ENCODE measurements at regions not wholly inside any gene's neighbourhood (a gene's known extent, or its start where the extent isn't known, plus 50 kb on each side); places are given as distances from the start of the nearest gene placed in this dataset.

DNA sequence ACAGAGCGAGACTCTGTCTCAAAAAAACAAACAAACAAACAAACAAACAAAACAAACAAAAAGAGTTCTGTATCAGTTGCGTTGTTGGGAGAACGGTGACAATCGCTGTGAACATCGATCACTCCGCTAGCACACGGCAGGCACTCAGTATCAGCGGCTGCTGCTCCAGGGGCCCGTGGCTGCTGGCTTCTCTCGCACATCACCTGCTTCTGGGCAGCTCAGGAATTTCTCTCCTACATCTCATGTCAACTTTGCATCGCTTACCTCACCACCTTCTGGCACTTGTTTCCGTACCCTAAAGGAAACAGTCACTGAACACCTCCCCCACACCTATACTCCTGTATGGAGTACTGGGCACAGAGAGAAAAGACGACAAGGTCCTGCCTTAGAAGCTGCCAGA, 70.3 kb upstream of the WNT7B start:
- no peaks in the 10 kb centered on the region; the same call in 1 of the 2 replicates for H3K4me1 ChIP-seq (ENCODE audit: insufficient read depth, low read length)
- H3K27me3 ChIP-seq (ENCODE audit: insufficient read depth, low read length) = peaks cover 3% of the 10 kb centered on the region; the same call in 1 of the 2 replicates
- H3K4me3 Mint-ChIP-seq = no peak overlapping the region

More for the DNA sequence above, 70.3 kb upstream of the WNT7B start:
- H2BK5ac ChIP-seq (ENCODE audit: insufficient read length, low read length) = no peak overlapping the region
- no peaks in the 10 kb centered on the region for H3K9me3 ChIP-seq (ENCODE audit: control insufficient read depth, low read depth, low read length)
- H3K9ac ChIP-seq (ENCODE audit: extremely low read depth, insufficient read length, low read length) = no peak overlapping the region
- no peaks in the 10 kb centered on the region for H3K9me3 Mint-ChIP-seq
- H3T11ph ChIP-seq (ENCODE audit: low read length) = no peak overlapping the region
- no peaks in the 10 kb centered on the region for H3K36me3 Mint-ChIP-seq (ENCODE audit: insufficient read depth in 1 of 3, low read depth in 3 of 3)
- DNase-seq = peak; percentile 15
- no CpG with 5 or more reads among the region's 13 CpGs for WGBS (ENCODE audit: extremely low coverage, insufficient read length, low lambda C conversion rate)
- no peaks in the 10 kb centered on the region for H4K20me1 ChIP-seq (ENCODE audit: control insufficient read depth, insufficient read depth, insufficient read length)
- H4K5ac ChIP-seq (ENCODE audit: insufficient read length, low read depth, low read length) = no peak overlapping the region
- no peak overlapping the region for H3K18ac ChIP-seq (ENCODE audit: insufficient read length, low read depth, low read length)
- H3K4me1 Mint-ChIP-seq = peaks cover 11 to 19% of the 10 kb centered on the region in 2 experiments
- H2AFZ ChIP-seq (ENCODE audit: low read length) = no peak overlapping the region
- H2BK20ac ChIP-seq (ENCODE audit: low read depth, low read length, poor library complexity, severe bottlenecking) = no peak overlapping the region
- H3K23ac ChIP-seq (ENCODE audit: insufficient read length, low read depth, low read length) = no peak overlapping the region
- no peak overlapping the region for H3K4me2 ChIP-seq (ENCODE audit: insufficient read depth, insufficient read length, low read length)
- H3K79me2 ChIP-seq (ENCODE audit: insufficient read depth, low read length) = no peaks in the 10 kb centered on the region
- H3K4ac ChIP-seq (ENCODE audit: low read depth, low read length) = no peak overlapping the region
- no peak overlapping the region for H3K27ac Mint-ChIP-seq
- H2AK5ac ChIP-seq (ENCODE audit: insufficient read length, low read length) = no peak overlapping the region
- no peaks in the 10 kb centered on the region for H3K79me1 ChIP-seq (ENCODE audit: insufficient read depth, low read depth, low read length, poor library complexity, severe bottlenecking)
- TF ChIP-seq, protein P1, sequence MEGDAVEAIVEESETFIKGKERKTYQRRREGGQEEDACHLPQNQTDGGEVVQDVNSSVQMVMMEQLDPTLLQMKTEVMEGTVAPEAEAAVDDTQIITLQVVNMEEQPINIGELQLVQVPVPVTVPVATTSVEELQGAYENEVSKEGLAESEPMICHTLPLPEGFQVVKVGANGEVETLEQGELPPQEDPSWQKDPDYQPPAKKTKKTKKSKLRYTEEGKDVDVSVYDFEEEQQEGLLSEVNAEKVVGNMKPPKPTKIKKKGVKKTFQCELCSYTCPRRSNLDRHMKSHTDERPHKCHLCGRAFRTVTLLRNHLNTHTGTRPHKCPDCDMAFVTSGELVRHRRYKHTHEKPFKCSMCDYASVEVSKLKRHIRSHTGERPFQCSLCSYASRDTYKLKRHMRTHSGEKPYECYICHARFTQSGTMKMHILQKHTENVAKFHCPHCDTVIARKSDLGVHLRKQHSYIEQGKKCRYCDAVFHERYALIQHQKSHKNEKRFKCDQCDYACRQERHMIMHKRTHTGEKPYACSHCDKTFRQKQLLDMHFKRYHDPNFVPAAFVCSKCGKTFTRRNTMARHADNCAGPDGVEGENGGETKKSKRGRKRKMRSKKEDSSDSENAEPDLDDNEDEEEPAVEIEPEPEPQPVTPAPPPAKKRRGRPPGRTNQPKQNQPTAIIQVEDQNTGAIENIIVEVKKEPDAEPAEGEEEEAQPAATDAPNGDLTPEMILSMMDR (conservative IDR thresholded peaks at IDR 0.05) = no peak
- no peak overlapping the region for H3K56ac ChIP-seq (ENCODE audit: insufficient read length, low read depth, low read length)
- H2BK12ac ChIP-seq (ENCODE audit: insufficient read length, low read depth, low read length) = no peak overlapping the region
- no peak overlapping the region for H3K14ac ChIP-seq (ENCODE audit: insufficient read depth, low read length)
- peaks cover 40% of the 10 kb centered on the region for H3K27me3 Mint-ChIP-seq (ENCODE audit: low read depth)
- no peak overlapping the region for H3K27ac ChIP-seq (ENCODE audit: insufficient read length, low read depth, low read length)
- no peak overlapping the region for H4K8ac ChIP-seq (replicated peaks; ENCODE audit: insufficient read length, low read depth, low read length)
- H3K23me2 ChIP-seq (ENCODE audit: insufficient read length, low read depth, low read length, poor library complexity, severe bottlenecking) = peaks cover 13% of the 10 kb centered on the region
- no peak overlapping the region for H2BK120ac ChIP-seq (ENCODE audit: low read depth, low read length, poor library complexity, severe bottlenecking)
- no peak overlapping the region for H4K91ac ChIP-seq (ENCODE audit: insufficient read length, low read depth, low read length)
- no peak overlapping the region for H2BK15ac ChIP-seq (ENCODE audit: low read depth, low read length)
